IPS-18c (cell line): ENCODE measurements at regions not wholly inside any gene's neighbourhood (a gene's known extent, or its start where the extent isn't known, plus 50 kb on each side); places are given as distances from the start of the nearest gene placed in this dataset.

Source experiments
- H3K4me3 ChIP-seq: 2 replicates; pipeline ENCODE4 v1.7.0; 2013; ENCODE audit warnings: low read depth, mild to moderate bottlenecking, low read length, moderate library complexity; ENCODE audit not compliant: insufficient read depth
- H3K9me3 ChIP-seq: one replicate; pipeline ENCODE4 v1.6.1; 2013; ENCODE audit warnings: mild to moderate bottlenecking, low read length, moderate library complexity; ENCODE audit not compliant: control insufficient read depth, insufficient read depth

DNA sequence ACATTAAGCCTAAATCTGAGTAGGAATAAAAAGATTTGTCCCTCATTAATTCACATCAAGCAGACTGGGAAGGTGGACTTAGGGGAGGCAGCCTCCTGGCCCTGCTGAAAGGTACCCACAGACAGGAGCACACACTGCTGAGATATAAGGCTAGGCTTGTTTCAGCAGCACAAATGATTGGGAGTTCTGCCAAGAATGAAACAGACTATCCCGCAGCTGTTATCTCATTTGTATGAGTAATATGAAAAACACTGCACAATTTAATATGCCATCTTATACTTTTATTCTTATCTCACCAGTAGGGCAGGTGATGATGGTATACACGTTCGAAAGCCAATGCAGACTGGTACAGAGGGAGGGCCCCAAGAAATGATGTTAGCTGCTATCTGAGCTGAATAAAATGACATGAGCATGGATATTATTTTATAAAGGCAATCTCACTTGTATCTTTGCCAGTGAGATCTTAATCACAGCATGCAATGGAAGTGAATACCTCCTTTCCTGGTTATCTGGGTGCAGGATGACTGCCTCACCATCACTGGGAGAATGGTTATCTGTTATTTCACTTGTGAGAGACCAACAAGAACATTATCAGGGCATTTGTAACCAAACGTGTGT lies 258.7 kb upstream of the PPP2R3A start:
- no peaks in the 10 kb centered on the region for H3K9me3 ChIP-seq
- H3K4me3 ChIP-seq = no peak overlapping the region

DNA sequence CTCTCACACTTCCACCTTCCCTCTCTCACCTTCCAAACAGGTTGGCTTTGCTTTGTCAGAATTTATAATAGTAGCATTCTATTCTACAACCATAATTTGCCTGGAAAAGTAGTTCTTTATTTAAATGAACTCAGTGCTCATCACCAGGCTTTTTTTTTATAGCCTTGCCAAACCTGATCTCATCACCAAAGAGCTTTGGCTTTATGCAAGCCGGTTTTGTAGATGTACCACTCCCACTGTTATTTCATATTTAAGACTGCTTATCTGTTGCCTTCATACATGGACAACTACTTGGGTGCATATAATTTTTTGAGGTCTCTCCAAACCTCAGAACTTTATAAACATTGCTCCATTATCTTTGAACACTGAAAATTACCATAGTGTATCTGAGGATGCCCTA lies 246.1 kb upstream of the PPP2R3A start:
- H3K9me3 ChIP-seq = no peaks in the 10 kb centered on the region
- no peak overlapping the region for H3K4me3 ChIP-seq

DNA sequence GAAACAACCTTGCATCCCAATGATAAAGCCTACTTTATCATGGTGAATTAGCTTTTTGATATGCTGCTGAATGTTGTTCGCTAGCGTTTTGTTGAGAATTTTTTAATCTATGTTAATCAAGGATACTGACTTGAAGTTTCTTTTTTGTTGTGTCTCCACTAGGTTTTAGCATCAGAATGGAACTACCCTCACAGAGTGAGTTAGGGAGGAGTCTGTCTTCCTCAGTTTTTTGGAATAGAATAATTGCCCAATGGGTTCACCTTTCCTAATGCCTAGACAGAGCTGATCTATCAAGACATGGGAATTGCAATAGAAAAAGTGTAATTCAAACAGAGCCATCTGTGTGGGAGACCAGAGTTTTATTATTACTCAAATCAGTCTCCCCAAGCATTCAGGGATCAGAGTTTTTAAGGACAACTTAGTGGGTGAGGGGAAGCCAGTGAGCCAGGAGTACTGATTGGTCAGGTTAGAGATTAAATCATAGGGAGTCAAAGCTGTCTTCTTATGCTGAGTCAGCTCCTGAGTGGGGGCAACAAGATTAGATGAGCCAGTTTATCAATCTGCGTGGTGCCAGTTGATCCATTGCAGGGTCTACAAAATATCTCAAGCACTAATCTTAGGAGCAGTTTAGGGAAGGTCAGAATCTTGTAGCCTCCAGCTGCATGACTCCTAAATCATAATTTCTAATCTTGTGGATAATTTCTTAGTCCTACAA lies 237.4 kb upstream of the PPP2R3A start:
- no peak overlapping the region for H3K4me3 ChIP-seq
- H3K9me3 ChIP-seq = peaks cover 3% of the 10 kb centered on the region

DNA sequence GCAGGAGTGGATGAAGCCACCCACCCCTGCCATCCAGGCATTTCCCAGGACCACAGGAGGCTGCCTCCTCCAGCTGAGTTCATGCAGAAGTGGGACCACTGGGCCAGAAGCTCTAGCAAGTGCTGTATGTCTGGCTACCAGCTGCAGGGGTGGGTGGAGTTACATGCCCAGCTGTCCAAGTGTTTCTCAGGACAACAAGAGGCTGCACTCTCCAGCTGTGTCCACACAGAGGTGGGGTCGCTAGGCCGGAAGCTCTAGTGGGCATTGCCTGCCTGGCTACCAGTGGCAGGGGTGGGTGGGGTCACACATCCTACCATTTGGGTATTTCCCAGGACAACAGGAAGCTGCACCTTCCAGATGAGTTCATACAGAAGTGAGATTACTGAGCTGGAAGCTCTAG lies 234.0 kb upstream of the PPP2R3A start:
- Histone ChIP-seq H3K9me3 (no peaks in the 10 kb centered on the region), H3K4me3 (no peak overlapping the region)

DNA sequence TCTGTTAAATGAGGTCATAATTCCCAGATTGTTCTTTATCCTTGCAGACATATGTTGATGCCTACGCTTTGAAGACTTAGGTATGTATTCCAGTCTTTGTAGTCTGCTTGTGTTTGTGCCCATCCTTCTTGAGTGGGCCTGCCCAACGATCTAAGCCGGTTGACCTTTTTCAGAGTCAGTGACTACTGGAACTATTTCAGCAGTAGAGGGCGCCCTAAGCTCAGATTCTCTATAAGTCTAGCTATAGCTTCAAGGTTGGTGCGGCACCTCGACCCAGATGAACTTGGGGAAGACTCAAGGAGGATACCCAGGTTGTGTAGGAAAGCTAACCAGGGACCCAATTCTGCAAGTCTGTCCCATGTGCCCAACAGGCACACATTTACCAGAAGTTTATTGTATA lies 228.8 kb upstream of the PPP2R3A start:
- H3K9me3 ChIP-seq = no peaks in the 10 kb centered on the region
- no peak overlapping the region for H3K4me3 ChIP-seq

DNA sequence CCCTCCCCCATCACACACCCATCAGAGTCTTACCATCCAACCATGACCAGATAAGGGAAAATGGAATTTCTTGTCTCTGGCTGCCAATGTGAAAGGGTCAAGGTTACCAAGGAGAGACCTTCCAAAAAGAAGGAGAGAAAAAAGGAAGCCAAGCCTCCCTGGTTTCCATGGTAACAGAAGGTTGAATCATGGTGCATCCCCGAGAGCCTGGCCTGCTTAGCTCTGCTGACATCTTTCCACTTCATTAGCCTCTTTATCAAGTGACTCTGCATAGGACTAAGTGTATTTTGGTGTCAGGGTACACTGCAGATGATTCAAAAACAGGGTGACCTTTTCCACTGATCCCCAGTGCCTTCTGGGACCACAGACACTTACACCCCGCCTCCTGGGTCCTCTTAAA lies 225.7 kb upstream of the PPP2R3A start:
- H3K4me3 ChIP-seq = no peak overlapping the region
- H3K9me3 ChIP-seq = no peaks in the 10 kb centered on the region

DNA sequence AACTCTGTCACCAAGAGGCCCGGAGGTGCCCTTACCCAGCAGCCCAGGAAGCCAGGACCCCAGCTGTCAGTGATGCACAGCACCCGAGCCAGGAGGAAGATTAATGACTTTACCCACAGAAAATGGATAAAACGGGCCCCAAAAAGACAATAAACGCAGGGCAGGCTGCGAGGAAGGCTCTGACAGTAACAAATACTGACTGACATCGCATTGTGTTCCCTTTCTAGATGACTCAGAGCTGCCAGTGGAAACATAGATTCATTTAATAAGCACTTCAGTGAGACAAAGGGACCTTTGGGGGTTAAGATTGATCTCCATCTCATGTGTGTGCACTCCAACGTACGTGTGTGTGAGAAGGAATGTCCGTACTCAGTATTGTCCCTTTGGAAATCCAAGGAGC lies 225.3 kb upstream of the PPP2R3A start:
- Histone ChIP-seq H3K4me3 (no peak overlapping the region), H3K9me3 (no peaks in the 10 kb centered on the region)

DNA sequence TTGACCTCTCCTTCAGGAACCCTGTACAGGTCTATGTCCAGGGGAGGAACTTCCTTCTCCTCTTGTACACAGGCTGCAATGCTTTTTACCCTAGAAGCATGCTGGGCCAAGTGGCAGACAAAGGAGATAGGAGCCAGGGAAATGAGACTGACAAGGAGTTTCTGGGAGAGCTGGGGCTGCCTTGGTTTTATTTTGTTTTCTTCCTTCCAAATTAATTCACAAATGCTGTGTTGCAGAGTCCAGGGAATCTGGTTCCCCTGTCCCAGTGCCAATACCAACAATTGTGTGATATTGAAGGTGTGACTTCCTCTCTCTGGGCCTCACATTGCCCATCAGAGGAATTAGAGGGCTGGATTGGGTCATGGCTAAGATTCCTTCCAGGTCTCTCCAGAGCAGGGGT lies 224.8 kb upstream of the PPP2R3A start:
- H3K9me3 ChIP-seq = no peaks in the 10 kb centered on the region

DNA sequence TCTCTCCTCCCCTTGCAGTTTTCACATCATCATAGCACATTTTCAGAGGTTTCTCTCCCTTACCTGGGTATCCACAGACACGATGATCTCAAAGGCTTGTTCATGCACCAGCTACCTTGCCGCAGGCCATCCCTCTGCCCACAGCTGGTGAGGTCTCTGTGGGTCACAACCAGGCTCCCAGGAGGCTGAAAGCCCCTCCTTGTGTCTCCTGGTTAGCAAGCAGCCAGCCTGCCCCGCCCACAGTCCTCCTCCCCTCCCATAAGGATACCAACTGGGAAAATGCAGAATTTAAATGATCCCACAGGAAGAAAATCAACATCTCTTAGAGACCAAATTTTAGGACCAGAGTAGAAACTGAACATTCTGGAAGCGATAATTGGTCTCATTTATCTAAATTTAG lies 213.5 kb upstream of the PPP2R3A start:
- Histone ChIP-seq H3K4me3 (no peak overlapping the region), H3K9me3 (no peaks in the 10 kb centered on the region)

More for the DNA sequence above, 224.8 kb upstream of the PPP2R3A start:
- no peak overlapping the region for H3K4me3 ChIP-seq

DNA sequence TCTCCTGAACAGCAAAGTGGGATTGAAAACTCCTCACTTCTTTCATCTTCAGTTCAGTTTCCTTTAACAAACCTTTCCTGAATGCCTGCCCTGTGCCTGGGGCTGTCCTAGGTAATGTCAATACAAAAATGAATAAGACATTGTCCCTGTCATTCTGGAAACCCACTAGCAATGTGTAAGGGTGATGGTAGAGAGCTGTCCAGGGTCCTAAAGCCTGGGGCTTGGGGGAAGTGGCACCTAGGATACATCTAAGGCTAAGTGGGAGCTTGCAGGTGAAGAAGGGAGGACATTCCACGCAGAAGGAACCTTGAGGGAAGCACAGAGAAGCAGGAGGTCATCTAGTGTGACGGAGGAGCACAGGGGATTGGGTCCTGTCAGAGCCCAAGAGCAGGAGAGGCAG lies 212.7 kb upstream of the PPP2R3A start:
- H3K4me3 ChIP-seq = no peak overlapping the region
- no peaks in the 10 kb centered on the region for H3K9me3 ChIP-seq

DNA sequence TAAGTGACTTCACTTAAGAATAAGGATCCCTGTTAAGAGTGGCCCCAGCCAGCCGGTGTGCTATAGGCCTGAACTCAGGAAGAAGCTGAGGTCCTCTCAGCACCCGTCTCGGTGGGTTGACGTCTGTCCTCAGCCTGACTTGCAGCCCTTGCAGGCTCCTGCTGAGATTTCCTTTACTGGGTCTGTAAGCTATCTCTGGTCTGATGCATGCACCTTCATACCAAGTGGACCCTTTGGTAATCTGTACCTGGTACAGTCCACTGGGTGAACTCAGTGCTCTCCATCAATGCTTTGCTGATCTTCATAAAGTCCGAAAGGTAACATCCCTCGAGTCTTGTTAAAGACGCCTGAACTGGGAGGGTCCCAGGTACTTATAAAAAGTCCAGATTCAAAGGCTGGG lies 212.0 kb upstream of the PPP2R3A start:
- Histone ChIP-seq H3K9me3 (no peaks in the 10 kb centered on the region), H3K4me3 (no peak overlapping the region)

DNA sequence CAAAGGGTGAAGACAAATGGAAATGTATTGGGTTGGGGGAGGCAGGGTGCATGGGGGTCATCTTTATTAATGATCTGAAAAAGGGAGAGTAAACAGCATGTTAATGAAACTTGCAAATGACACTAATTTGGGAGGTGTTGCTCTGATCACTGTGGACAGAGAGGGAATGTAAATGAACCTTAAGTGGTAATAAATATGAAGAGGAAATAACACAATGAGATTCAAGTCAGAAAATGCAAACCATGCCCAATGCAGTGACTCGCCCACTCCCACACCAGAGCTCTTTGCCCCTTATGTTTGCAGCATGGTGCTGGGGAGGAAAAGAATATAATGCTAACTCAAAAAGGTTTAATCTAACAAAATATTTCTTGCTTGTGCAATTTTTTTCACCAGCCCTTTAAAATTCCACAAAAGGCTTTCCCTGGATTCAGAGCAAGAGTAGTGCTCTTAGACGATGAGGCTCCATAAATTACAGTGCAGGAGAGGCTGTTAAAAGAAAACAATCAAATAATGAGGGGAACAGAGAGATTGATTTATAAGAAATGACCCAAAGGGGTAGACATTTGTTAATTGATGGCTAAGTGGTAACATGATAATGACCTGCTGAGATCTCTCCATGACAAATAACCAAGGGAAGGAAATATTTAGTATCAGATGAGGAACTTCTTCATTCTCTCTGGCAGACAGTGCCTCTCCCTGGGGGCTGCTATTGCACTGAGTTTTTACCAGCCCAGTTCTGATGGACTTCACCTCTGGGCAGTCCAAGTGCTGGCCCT lies 210.0 kb upstream of the PPP2R3A start:
- Histone ChIP-seq H3K4me3 (no peak overlapping the region), H3K9me3 (no peaks in the 10 kb centered on the region)

DNA sequence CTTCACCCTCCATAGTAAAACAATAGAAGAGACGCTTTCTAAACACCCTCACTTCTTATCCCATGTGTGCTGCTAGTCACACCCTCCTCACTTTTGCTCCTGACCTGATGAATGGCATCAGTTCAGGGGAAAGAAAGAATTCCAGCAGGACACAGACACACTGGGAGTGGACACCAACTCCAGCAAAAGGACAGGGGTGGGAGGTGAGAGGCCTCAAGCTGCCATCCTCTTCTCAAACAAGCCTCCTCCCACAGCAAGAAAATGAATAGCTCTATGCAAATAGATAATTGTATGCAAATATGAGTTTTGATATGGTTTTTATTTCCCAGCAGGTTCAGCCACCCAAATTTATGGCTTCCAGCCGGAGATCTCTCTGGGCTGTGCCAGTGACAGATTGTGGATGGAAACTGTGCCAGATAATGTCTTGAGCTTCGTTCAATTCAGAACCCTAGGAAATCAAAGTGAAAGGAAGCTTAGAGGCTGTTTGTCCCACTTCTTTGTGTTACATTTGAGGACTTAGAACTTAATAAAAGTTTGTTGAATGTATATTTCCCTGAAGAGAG lies 209.3 kb upstream of the PPP2R3A start:
- no peak overlapping the region for H3K4me3 ChIP-seq
- no peaks in the 10 kb centered on the region for H3K9me3 ChIP-seq

DNA sequence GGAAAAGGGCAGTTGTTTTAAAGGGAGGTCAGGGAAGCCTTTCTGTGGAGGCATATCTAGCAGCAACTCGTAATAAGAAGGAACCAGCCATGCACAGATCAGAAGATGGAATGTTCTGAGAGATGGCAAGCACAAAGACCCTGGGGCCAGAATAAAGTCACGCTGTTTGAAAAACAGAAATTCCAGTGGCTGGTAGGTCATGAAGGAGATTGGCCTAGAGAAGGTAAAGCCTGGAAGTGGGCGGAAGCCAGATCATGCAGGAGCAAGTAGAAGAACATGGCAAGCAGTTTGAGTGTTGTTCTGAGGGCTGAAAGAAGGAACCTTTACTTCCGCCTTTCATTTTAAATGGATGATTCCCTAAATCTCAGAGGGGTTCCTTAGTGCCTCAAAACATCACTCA lies 208.1 kb upstream of the PPP2R3A start:
- Histone ChIP-seq H3K4me3 (no peak overlapping the region), H3K9me3 (no peaks in the 10 kb centered on the region)

DNA sequence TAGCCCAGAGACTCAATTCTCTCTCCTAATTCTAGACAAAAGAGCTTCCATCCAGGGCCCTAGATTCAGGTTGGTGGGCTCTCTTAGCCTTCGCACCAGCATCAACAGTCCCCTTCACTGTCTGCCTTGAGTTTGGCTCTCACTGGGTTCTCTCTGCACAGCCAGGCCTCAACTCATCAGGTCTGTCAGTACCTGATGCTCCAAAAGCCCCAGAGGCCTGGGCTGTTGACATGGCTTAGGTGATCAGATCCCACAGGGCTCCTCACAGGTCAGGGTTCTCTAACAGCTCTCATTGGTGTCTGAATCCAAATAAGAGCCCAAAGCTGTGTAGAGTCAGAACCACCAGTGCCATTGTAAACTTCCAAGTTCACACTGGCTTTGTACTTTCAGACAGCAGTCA lies 206.6 kb upstream of the PPP2R3A start:
- Histone ChIP-seq H3K4me3 (no peak overlapping the region), H3K9me3 (no peaks in the 10 kb centered on the region)

DNA sequence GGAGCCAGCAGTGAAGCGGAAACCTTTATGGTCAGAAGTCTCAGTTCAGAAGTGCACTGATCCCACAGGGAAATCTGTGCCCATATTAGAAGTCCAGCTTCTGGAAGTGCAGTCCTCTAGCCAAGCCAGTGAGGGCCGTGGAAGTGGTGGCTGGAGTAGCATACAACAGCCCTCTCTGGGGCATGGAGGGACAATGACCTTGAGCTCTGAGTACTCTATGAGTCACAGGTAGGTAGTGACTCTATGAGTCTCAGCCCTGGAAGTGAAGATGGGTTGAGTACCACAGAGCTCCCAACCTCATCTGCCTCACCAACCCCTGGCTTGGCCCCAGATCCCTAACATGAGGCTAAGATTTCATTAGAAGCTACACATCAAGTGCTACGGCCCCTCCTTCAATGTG lies 205.9 kb upstream of the PPP2R3A start:
- Histone ChIP-seq H3K9me3 (no peaks in the 10 kb centered on the region), H3K4me3 (no peak overlapping the region)

DNA sequence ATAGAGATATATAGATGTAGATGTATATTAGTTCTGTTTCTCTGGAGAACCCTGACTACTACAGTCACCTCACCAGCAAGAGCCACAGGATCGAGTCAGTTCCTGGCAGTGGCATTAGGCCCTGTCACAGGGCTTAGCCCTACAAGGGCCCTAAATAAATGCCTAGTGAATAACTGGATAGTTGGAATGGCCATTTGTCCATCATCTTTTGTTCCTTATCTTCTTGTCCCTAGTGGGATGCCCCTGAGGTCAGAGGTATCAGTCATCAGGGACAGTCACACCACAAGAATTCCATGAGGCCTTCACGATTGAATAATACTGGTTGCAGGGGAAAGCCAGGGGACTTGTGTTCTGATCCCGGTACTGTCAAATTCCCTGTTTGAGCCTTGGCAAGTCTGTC lies 204.9 kb upstream of the PPP2R3A start:
- no peak overlapping the region for H3K4me3 ChIP-seq
- H3K9me3 ChIP-seq = no peaks in the 10 kb centered on the region
